Testis (tissue), 2 donors: ENCODE measurements at regions not wholly inside any gene's neighbourhood (a gene's known extent, or its start where the extent isn't known, plus 50 kb on each side); places are given as distances from the start of the nearest gene placed in this dataset.

Source experiments
- DNase-seq: peaks from one replicate; pipeline ENCODE4 v3.0.0-alpha.2; 2019
- H3K27ac ChIP-seq, 2 donors: fragments of 200-600 bp; sonication (generic); one replicate each; pipeline ENCODE4 v1.5.1; 2019
- H3K27me3 ChIP-seq: fragments of 200-600 bp; sonication (generic); one replicate; pipeline ENCODE4 v1.5.1; 2019
- H3K36me3 ChIP-seq: fragments of 200-600 bp; sonication (generic); one replicate; pipeline ENCODE4 v1.5.1; 2017; ENCODE audit warnings: low read depth; ENCODE audit errors: missing control alignments
- H3K4me1 ChIP-seq: fragments of 200-600 bp; sonication (generic); one replicate; pipeline ENCODE4 v1.5.1; 2019
- H3K4me3 ChIP-seq, 2 donors: fragments of 200-600 bp; sonication (generic); one replicate each; pipeline ENCODE4 v1.5.1; 2017 to 2019
- H3K9me3 ChIP-seq: fragments of 200-600 bp; sonication (generic); one replicate; pipeline ENCODE4 v1.5.1; 2017
- POLR2A ChIP-seq: fragments of 450-650 bp; IDR thresholded peaks from one replicate; pipeline ENCODE4 v1.6.1; 2017; ENCODE audit warnings: antibody characterized with exemption, mild to moderate bottlenecking, moderate library complexity
- WGBS, 2 donors: methylation state at CpG; one replicate each; pipeline ENCODE4 v1.1.5; 2018; 5-methylcytosine and 5-hydroxymethylcytosine counted together
- intact Hi-C: fragments of 100-400 bp; cut with DNase I; formaldehyde crosslinking; loops from one replicate; pipeline ENCODE4 v1.15.1; 2023; ENCODE audit warnings: low total_unique reads
- TF ChIP-seq, protein P1 (sequence below), 3 experiments: fragments of 450-650 bp in 2 of 3; fragments of 200-600 bp in 1 of 3; sonication (generic) in 1 of 3; IDR thresholded peaks; one replicate each; pipeline ENCODE4 v1.5.1; 2016 to 2019; ENCODE audit warnings: antibody characterized with exemption in 3 of 3, mild to moderate bottlenecking in 2 of 3, moderate library complexity in 1 of 3

DNA sequence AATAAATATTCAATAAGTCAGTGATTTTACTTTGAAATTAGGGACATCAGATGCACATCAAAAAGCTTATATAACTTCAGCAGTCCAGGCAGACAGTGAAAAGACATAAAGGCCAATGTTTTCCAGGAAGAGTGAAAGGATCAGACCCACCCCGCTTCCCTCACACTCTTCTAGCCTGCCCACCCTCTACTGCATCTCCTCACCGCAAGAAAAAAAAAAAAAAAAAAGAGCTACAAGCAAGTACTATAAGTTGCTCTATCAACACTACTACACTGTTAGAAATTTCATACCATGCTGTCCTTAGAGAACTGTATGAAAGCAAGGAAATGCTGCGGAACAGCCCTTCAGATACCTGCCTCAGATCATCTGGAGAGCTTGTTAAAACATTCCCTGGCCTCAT is 240.8 kb downstream of the ZEB2 start:
- no peak for DNase-seq
- Histone ChIP-seq H3K27me3 (no peaks in the 10 kb centered on the region), H3K9me3 (no peaks in the 10 kb centered on the region), H3K36me3 (no peaks in the 10 kb centered on the region), H3K27ac (no peak overlapping the region), H3K4me1 (no peaks in the 10 kb centered on the region), H3K4me3 (no peak overlapping the region)
- TF ChIP-seq POLR2A, result no peak
- TF ChIP-seq, protein P1, sequence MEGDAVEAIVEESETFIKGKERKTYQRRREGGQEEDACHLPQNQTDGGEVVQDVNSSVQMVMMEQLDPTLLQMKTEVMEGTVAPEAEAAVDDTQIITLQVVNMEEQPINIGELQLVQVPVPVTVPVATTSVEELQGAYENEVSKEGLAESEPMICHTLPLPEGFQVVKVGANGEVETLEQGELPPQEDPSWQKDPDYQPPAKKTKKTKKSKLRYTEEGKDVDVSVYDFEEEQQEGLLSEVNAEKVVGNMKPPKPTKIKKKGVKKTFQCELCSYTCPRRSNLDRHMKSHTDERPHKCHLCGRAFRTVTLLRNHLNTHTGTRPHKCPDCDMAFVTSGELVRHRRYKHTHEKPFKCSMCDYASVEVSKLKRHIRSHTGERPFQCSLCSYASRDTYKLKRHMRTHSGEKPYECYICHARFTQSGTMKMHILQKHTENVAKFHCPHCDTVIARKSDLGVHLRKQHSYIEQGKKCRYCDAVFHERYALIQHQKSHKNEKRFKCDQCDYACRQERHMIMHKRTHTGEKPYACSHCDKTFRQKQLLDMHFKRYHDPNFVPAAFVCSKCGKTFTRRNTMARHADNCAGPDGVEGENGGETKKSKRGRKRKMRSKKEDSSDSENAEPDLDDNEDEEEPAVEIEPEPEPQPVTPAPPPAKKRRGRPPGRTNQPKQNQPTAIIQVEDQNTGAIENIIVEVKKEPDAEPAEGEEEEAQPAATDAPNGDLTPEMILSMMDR (IDR thresholded peaks at IDR 0.05), result no peak
- intact Hi-C loops, result no loop called here
- 87 to 94% methylated on average over 3 of the region's 3 CpGs for WGBS, 2 donors

DNA sequence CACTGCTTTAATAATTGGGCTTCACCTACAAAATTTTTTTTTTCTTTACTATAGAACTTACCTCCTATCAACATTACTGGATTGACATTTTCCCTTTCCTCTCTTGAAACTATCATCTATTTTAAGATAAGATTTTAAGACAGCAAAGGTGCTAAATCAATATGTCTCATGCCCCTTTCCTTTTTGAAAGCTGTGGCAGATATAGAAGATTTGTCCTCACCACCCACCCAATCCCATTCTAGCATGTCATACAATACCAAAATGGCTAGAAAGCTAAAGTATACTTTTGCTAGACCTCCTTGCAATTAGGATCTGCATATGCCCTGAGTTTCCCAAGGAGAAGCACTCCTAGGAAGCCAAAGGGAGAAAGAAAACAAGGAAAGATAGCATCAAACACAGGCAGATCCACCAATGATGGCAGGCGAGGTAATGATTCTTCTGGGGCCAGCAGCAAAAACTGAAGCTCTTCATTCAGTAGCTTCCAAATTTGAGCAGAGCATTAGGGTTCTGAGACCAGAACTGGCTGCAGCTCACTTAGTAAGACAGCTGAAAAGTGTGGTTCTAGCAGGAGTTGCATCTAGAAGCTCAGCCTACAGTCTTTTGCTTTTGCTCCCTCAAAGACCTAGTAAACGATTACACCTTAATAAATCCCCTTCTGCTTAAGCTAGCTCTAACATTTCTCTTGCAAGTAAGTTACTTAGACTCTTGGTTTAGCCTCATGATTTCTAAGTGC is 242.1 kb downstream of the ZEB2 start:
- WGBS, 2 donors, result 90 to 91% methylated on average over 2 of the region's 2 CpGs
- H3K4me3 ChIP-seq, result no peak overlapping the region
- H3K36me3 ChIP-seq, result no peaks in the 10 kb centered on the region
- no peak for DNase-seq
- no peaks in the 10 kb centered on the region for H3K9me3 ChIP-seq
- H3K27ac ChIP-seq, result no peak overlapping the region
- H3K4me1 ChIP-seq, result no peaks in the 10 kb centered on the region
- no peaks in the 10 kb centered on the region for H3K27me3 ChIP-seq
- intact Hi-C loops, result no loop called here
- TF ChIP-seq, protein P1 (IDR thresholded peaks at IDR 0.05), result no peak
- TF ChIP-seq POLR2A, result no peak

DNA sequence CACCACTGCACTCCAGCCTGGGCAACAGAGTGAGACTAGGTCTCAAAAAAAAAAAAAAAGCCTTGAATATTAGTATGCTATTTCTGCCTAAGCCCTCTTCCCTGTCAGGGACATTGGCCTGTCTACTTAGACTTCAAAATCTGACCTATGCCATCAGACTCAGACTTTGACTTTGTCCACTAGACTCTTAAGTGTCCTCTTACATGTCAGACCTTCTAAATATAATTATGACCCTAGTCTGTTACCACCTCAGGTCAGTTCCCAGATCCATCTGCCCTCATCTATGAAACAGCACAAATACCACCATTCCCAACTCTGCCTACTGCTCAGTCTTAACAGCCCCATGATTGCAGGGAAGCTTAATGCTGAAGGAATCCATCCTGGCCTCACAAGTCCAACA is 244.6 kb downstream of the ZEB2 start:
- Histone ChIP-seq H3K9me3 (no peaks in the 10 kb centered on the region), H3K27me3 (no peaks in the 10 kb centered on the region), H3K4me1 (no peaks in the 10 kb centered on the region), H3K4me3 (no peak overlapping the region), H3K27ac (no peak overlapping the region), H3K36me3 (no peaks in the 10 kb centered on the region)
- intact Hi-C loops, result no loop called here
- DNase-seq, result no peak
- TF ChIP-seq, protein P1 (IDR thresholded peaks at IDR 0.05), result no peak
- TF ChIP-seq POLR2A, result no peak

DNA sequence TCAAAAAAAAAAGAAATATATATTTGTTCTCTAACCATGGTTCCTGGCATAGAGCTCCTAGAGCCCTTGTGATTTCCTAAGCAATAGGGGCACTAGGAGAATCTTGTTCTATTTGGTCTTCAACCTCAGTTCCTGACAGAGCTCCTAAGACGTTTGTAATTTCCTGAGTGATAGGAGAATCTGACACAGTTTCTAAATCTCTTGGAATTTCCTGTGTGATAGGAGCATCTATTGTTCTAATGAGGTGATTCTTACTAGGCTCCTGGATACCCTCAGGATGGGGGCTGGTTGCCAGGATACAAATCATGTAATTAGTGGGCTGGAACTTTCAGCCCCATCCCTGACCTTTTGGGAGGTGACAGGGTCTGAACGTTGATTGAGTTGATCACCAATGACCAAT is 245.8 kb downstream of the ZEB2 start:
- WGBS, 2 donors, result 45 to 49% methylated on average over 2 of the region's 2 CpGs
- no peaks in the 10 kb centered on the region for H3K27me3 ChIP-seq
- H3K27ac ChIP-seq, result no peak overlapping the region
- no peak for DNase-seq
- intact Hi-C loops, result no loop called here
- no peak overlapping the region for H3K4me3 ChIP-seq
- H3K9me3 ChIP-seq, result no peaks in the 10 kb centered on the region
- H3K4me1 ChIP-seq, result no peaks in the 10 kb centered on the region
- TF ChIP-seq, protein P1 (IDR thresholded peaks at IDR 0.05), result no peak
- TF ChIP-seq POLR2A, result no peak
- no peaks in the 10 kb centered on the region for H3K36me3 ChIP-seq

DNA sequence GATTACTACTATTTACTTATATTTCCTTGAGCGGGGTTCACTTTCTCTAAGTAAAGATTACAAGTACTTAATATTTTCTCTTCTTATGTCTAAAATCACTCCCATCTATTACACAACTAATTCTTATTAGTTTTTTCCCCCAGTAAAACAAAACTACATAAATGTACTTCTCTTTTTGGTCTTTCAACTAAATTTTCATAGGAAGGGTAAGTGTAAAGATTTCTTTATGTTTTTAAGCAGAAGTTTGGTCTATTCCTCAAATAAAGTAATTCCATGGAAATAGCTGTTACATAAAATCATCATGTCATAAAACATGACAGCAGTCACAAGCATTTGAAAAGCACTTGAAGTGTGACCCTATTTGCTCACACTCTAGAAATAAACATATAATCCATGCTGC is 249.0 kb downstream of the ZEB2 start:
- 97 to 100% methylated on average over 1 of the region's 1 CpG for WGBS, 2 donors
- Histone ChIP-seq H3K9me3 (no peaks in the 10 kb centered on the region), H3K4me3 (no peak overlapping the region), H3K4me1 (no peaks in the 10 kb centered on the region), H3K27me3 (no peaks in the 10 kb centered on the region), H3K36me3 (no peaks in the 10 kb centered on the region), H3K27ac (no peak overlapping the region)
- DNase-seq, result no peak
- no peak for TF ChIP-seq POLR2A
- TF ChIP-seq, protein P1 (IDR thresholded peaks at IDR 0.05), result no peak
- intact Hi-C loops, result no loop called here
